ENCODE measurements at regions not wholly inside any gene's neighbourhood (a gene's known extent, or its start where the extent isn't known, plus 50 kb on each side); places are given as distances from the start of the nearest gene placed in this dataset.

DNA sequence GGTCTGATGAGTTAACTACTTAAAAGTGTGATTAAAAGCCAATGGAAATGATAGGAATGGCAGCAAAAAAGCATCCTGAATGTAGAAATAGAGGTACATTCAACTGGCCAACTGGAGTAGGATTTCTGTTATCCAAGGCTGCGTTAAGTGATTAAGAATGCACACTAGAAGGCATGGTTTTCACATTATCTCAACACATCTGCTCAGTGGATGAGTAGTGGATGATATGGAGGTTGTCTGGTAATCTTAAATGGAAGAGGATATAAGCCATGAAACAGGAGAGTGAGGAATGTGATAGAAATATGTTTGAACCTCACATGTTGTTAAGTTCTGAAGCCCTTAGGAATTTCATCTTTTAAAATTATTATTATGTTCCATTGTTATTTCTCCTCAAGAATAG lies 839.9 kb downstream of the USP25 start:
- CTCF ChIA-PET: no interaction called here

DNA sequence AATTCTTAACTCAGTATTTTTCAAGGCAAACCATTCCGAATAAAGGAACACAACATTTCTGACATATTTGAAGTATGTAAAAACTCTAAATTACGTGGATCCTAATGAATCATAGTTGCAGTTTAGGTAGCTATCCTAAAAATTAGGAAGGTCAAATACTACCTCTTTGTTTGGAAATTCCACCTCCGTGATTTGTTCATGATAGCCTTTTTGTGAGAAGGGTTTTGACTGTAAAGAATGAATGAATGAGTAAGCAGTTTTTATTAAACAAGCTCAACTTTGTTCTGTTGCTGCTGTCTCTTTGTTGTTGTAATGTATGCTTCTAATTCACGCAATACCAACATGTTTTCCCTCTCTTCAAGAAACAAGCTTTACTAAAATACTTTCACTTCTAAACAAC lies 840.4 kb downstream of the USP25 start:
- POLR2A ChIA-PET: no interaction called here
- H3K4me1 Mint-ChIP-seq: no peaks in the 10 kb centered on the region
- Histone ChIP-seq H3K27me3 (ENCODE audit: insufficient read depth, low read length, poor library complexity, severe bottlenecking) (no peaks in the 10 kb centered on the region), H3K36me3 (ENCODE audit: insufficient read depth, low read length) (no peaks in the 10 kb centered on the region), H3K9me3 (ENCODE audit: low read length) (no peaks in the 10 kb centered on the region), H3K4me3 (ENCODE audit: low read length) (no peak overlapping the region), H3K27ac (ENCODE audit: low read depth, low read length) (no peak overlapping the region), H3K4me1 (ENCODE audit: insufficient read depth, low read length) (no peaks in the 10 kb centered on the region)
- peaks cover 0 to 8% (median 5%) of the 10 kb centered on the region in 5 donors for H3K9me3 Mint-ChIP-seq
- CTCF ChIA-PET: no interaction called here
- no peaks in the 10 kb centered on the region for H3K27me3 Mint-ChIP-seq
- H3K36me3 Mint-ChIP-seq: no peaks in the 10 kb centered on the region
- H3K4me3 Mint-ChIP-seq: no peak overlapping the region
- no peak for DNase-seq
- no peak overlapping the region for H3K27ac Mint-ChIP-seq

More for the DNA sequence above, 839.9 kb downstream of the USP25 start:
- H3K36me3 ChIP-seq (ENCODE audit: insufficient read depth, low read length): no peaks in the 10 kb centered on the region
- H3K4me3 ChIP-seq (ENCODE audit: low read length): no peak overlapping the region
- H3K36me3 Mint-ChIP-seq: no peaks in the 10 kb centered on the region
- H3K27me3 ChIP-seq (ENCODE audit: insufficient read depth, low read length, poor library complexity, severe bottlenecking): no peaks in the 10 kb centered on the region
- H3K27ac ChIP-seq (ENCODE audit: low read depth, low read length): no peak overlapping the region
- H3K27ac Mint-ChIP-seq: no peak overlapping the region
- H3K27me3 Mint-ChIP-seq: no peaks in the 10 kb centered on the region
- no peak overlapping the region for H3K4me3 Mint-ChIP-seq
- H3K4me1 ChIP-seq (ENCODE audit: insufficient read depth, low read length): no peaks in the 10 kb centered on the region
- H3K9me3 ChIP-seq (ENCODE audit: low read length): no peaks in the 10 kb centered on the region
- POLR2A ChIA-PET: no interaction called here
- H3K9me3 Mint-ChIP-seq: peaks cover 0 to 6% (median 3%) of the 10 kb centered on the region in 5 donors
- DNase-seq: no peak
- no peaks in the 10 kb centered on the region for H3K4me1 Mint-ChIP-seq

DNA sequence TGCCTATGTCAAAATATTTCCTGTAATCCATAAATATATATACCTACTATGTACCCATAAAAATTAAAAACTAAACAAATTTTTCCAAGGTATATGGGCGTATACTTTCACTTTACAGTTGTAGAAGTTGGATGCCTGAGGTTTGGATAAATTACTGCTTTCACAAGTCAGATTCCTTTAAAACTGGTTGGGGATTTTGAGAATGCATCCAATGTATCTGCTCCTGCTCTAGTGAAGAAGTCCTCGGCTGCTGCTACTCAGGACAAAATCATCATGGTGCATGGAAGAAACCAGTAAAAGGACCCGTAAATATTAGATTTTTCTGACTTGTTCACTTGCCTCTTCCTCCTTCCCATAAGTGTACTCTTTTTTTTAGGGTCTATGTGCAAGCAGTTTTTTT lies 841.1 kb downstream of the USP25 start:
- no peak overlapping the region for H3K4me3 ChIP-seq (ENCODE audit: low read length)
- H3K27ac ChIP-seq (ENCODE audit: low read depth, low read length): no peak overlapping the region
- H3K9me3 ChIP-seq (ENCODE audit: low read length): no peaks in the 10 kb centered on the region
- no peak for DNase-seq
- no peaks in the 10 kb centered on the region for H3K27me3 ChIP-seq (ENCODE audit: insufficient read depth, low read length, poor library complexity, severe bottlenecking)
- H3K4me3 Mint-ChIP-seq: no peak overlapping the region
- no peaks in the 10 kb centered on the region for H3K4me1 ChIP-seq (ENCODE audit: insufficient read depth, low read length)
- H3K9me3 Mint-ChIP-seq: peaks cover 0 to 8% (median 5%) of the 10 kb centered on the region in 5 donors
- ChIA-PET POLR2A (no interaction called here), CTCF (no interaction called here)
- no peaks in the 10 kb centered on the region for H3K36me3 ChIP-seq (ENCODE audit: insufficient read depth, low read length)
- H3K27me3 Mint-ChIP-seq: no peaks in the 10 kb centered on the region
- H3K27ac Mint-ChIP-seq: no peak overlapping the region
- H3K4me1 Mint-ChIP-seq: no peaks in the 10 kb centered on the region
- no peaks in the 10 kb centered on the region for H3K36me3 Mint-ChIP-seq

DNA sequence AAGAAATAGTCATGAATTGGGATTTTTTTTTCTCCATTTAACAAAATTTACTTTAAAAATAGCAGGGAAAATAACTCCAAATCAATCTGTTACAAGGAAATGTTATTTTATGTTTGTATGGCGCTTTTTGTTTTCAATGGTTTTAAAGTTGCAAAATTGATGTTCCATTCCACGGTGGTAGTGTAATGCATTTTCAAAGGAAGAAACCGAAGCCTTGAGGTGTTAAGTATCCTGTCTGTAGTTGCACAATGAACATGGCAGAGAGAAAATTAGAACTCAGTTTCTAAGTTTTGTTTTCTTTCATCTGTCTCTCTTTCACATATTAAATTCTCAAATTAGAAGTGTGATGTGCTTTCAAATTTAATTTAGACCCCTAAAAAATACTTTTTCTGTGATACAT lies 841.8 kb downstream of the USP25 start:
- Histone ChIP-seq H3K36me3 (ENCODE audit: insufficient read depth, low read length) (no peaks in the 10 kb centered on the region), H3K4me3 (ENCODE audit: low read length) (no peak overlapping the region), H3K27ac (ENCODE audit: low read depth, low read length) (no peak overlapping the region), H3K27me3 (ENCODE audit: insufficient read depth, low read length, poor library complexity, severe bottlenecking) (no peaks in the 10 kb centered on the region), H3K9me3 (ENCODE audit: low read length) (no peaks in the 10 kb centered on the region), H3K4me1 (ENCODE audit: insufficient read depth, low read length) (no peaks in the 10 kb centered on the region)
- ChIA-PET POLR2A (no interaction called here), CTCF (no interaction called here)
- Mint-ChIP-seq H3K9me3 (peaks cover 0 to 9% (median 6%) of the 10 kb centered on the region in 5 donors), H3K4me3 (no peak overlapping the region), H3K27ac (no peak overlapping the region), H3K4me1 (no peaks in the 10 kb centered on the region), H3K36me3 (no peaks in the 10 kb centered on the region), H3K27me3 (no peaks in the 10 kb centered on the region)
- no peak for DNase-seq

DNA sequence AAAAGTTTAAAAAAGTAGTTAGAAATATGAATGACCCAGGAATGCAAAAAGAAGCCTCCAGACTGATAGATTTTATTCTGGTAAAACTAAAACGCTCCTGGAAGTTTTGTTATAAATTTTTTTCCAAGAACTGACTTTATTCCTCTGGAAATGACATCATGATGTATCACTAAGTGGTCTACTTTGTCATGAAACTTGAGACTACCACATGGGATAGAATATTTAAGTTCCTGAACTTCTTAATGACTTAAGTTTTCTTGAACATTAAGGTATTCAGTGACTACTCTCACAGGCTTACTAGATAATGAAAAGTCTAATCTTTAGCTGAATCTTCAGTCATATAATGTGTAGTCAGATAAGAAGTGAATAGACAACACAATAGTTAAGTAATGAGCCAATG lies 842.2 kb downstream of the USP25 start:
- peaks cover 0 to 13% (median 5%) of the 10 kb centered on the region in 5 donors for H3K9me3 Mint-ChIP-seq
- CTCF ChIA-PET: no interaction called here
- no peaks in the 10 kb centered on the region for H3K27me3 Mint-ChIP-seq
- H3K27ac Mint-ChIP-seq: no peak overlapping the region
- Histone ChIP-seq H3K36me3 (ENCODE audit: insufficient read depth, low read length) (no peaks in the 10 kb centered on the region), H3K9me3 (ENCODE audit: low read length) (no peaks in the 10 kb centered on the region), H3K27me3 (ENCODE audit: insufficient read depth, low read length, poor library complexity, severe bottlenecking) (no peaks in the 10 kb centered on the region), H3K4me1 (ENCODE audit: insufficient read depth, low read length) (no peaks in the 10 kb centered on the region), H3K4me3 (ENCODE audit: low read length) (no peak overlapping the region), H3K27ac (ENCODE audit: low read depth, low read length) (no peak overlapping the region)
- DNase-seq: no peak
- POLR2A ChIA-PET: no interaction called here
- no peaks in the 10 kb centered on the region for H3K36me3 Mint-ChIP-seq
- H3K4me1 Mint-ChIP-seq: no peaks in the 10 kb centered on the region
- no peak overlapping the region for H3K4me3 Mint-ChIP-seq

DNA sequence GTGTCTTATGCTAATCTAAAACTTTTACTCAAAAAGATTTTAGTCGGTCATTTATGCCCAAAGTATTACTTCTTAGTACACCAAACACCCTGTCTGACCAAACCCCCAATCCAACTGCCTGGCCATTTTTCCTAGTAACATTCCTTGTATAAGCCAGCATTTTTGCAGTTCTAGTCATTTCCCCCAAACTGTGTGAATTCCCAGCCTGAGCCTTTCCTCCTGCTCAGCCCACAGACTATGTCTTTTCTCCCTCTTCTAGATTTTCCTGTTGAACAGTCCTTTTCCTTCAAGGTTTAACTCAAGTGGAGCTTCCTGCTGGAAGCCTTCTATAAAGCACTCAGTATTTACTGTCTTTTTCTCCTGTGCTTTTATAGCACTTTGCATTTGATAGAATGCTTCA lies 843.8 kb downstream of the USP25 start:
- no peaks in the 10 kb centered on the region for H3K36me3 Mint-ChIP-seq
- Histone ChIP-seq H3K27me3 (ENCODE audit: insufficient read depth, low read length, poor library complexity, severe bottlenecking) (no peaks in the 10 kb centered on the region), H3K4me3 (ENCODE audit: low read length) (no peak overlapping the region), H3K9me3 (ENCODE audit: low read length) (no peaks in the 10 kb centered on the region), H3K4me1 (ENCODE audit: insufficient read depth, low read length) (no peaks in the 10 kb centered on the region), H3K36me3 (ENCODE audit: insufficient read depth, low read length) (no peaks in the 10 kb centered on the region), H3K27ac (ENCODE audit: low read depth, low read length) (no peak overlapping the region)
- H3K27ac Mint-ChIP-seq: no peak overlapping the region
- no peaks in the 10 kb centered on the region for H3K27me3 Mint-ChIP-seq
- no peak for DNase-seq
- H3K9me3 Mint-ChIP-seq: peaks cover 0 to 19% (median 3%) of the 10 kb centered on the region in 5 donors
- CTCF ChIA-PET: no interaction called here
- H3K4me1 Mint-ChIP-seq: no peaks in the 10 kb centered on the region
- POLR2A ChIA-PET: no interaction called here
- no peak overlapping the region for H3K4me3 Mint-ChIP-seq

DNA sequence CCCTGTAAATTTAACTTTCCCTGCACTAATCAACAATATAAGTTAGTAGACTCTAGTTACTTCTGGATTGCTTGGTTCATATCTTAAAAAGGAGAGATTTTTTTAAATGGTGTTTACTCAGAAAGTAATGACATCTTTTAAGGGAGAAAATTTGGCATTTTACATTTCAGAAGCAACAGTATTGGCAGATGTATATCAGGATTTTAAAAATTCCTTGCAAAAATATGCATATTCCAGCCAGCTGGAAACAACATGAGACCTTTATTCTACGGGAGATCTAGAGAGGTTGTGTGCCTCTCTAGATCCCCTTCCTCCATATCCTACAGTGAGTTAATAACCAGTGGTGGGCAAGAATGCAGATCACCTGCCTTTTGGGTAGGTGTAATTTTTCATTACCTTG lies 848.2 kb downstream of the USP25 start:
- Histone ChIP-seq H3K9me3 (ENCODE audit: low read length) (no peaks in the 10 kb centered on the region), H3K27me3 (ENCODE audit: insufficient read depth, low read length, poor library complexity, severe bottlenecking) (no peaks in the 10 kb centered on the region), H3K4me3 (ENCODE audit: low read length) (no peak overlapping the region), H3K27ac (ENCODE audit: low read depth, low read length) (no peak overlapping the region), H3K36me3 (ENCODE audit: insufficient read depth, low read length) (no peaks in the 10 kb centered on the region), H3K4me1 (ENCODE audit: insufficient read depth, low read length) (no peaks in the 10 kb centered on the region)
- no peaks in the 10 kb centered on the region for H3K4me1 Mint-ChIP-seq
- H3K9me3 Mint-ChIP-seq: peaks cover 0 to 14% (median 5%) of the 10 kb centered on the region in 5 donors
- no peaks in the 10 kb centered on the region for H3K36me3 Mint-ChIP-seq
- POLR2A ChIA-PET: no interaction called here
- CTCF ChIA-PET: no interaction called here
- H3K27ac Mint-ChIP-seq: no peak overlapping the region
- H3K27me3 Mint-ChIP-seq: no peaks in the 10 kb centered on the region
- DNase-seq: no peak
- H3K4me3 Mint-ChIP-seq: no peak overlapping the region

DNA sequence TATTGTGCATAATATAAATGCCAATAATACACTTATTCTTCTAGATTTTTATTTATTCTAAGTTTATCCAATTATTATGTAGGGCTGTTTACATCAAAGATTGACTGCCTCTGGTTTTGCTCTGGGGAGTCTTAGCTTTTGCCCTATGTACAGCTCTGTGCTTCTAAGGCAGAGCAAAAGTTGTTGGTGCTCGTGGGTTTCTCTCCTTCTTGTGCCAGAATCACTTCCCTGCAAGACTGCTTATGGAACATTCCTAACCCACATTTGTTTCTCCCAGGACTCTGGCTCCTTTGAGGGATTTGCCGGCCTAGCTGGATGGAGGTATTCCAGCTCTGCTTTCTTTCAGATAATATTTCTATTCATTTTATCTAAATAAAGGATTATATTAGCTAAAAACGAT lies 849.1 kb downstream of the USP25 start:
- ChIA-PET CTCF (no interaction called here), POLR2A (no interaction called here)
- Histone ChIP-seq H3K27ac (ENCODE audit: low read depth, low read length) (no peak overlapping the region), H3K27me3 (ENCODE audit: insufficient read depth, low read length, poor library complexity, severe bottlenecking) (no peaks in the 10 kb centered on the region), H3K4me1 (ENCODE audit: insufficient read depth, low read length) (no peaks in the 10 kb centered on the region), H3K36me3 (ENCODE audit: insufficient read depth, low read length) (no peaks in the 10 kb centered on the region), H3K9me3 (ENCODE audit: low read length) (no peaks in the 10 kb centered on the region), H3K4me3 (ENCODE audit: low read length) (no peak overlapping the region)
- Mint-ChIP-seq H3K27ac (no peak overlapping the region), H3K36me3 (no peaks in the 10 kb centered on the region), H3K27me3 (no peaks in the 10 kb centered on the region), H3K9me3 (peaks cover 2 to 14% (median 5%) of the 10 kb centered on the region in 5 donors), H3K4me1 (no peaks in the 10 kb centered on the region), H3K4me3 (no peak overlapping the region)
- no peak for DNase-seq

DNA sequence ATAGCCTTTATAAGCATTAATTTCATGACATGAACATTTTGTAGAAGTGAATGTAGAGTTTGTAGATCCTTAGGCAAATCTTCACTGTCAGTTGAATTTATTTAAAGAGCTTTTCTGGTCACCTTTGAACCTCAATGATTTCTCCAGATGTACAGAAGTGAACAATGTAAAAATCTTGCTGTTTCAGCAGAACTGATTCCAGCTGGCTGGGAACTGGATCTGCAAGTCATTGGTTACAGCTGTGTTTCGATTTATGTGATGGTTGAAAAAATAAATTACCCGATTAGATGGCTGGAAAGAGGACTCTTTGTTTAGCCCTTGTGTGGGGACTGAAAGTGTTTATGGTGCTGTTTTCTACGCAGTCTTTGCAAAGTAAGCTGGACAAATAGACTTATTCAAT lies 849.8 kb downstream of the USP25 start:
- no peak overlapping the region for H3K4me3 ChIP-seq (ENCODE audit: low read length)
- no peak overlapping the region for H3K27ac ChIP-seq (ENCODE audit: low read depth, low read length)
- H3K27me3 ChIP-seq (ENCODE audit: insufficient read depth, low read length, poor library complexity, severe bottlenecking): no peaks in the 10 kb centered on the region
- H3K27me3 Mint-ChIP-seq: no peaks in the 10 kb centered on the region
- DNase-seq: no peak
- H3K9me3 Mint-ChIP-seq: peaks cover 2 to 14% (median 5%) of the 10 kb centered on the region in 5 donors
- CTCF ChIA-PET: no interaction called here
- no peaks in the 10 kb centered on the region for H3K9me3 ChIP-seq (ENCODE audit: low read length)
- H3K36me3 Mint-ChIP-seq: no peaks in the 10 kb centered on the region
- H3K4me3 Mint-ChIP-seq: no peak overlapping the region
- POLR2A ChIA-PET: no interaction called here
- no peak overlapping the region for H3K27ac Mint-ChIP-seq
- no peaks in the 10 kb centered on the region for H3K4me1 Mint-ChIP-seq
- H3K4me1 ChIP-seq (ENCODE audit: insufficient read depth, low read length): no peaks in the 10 kb centered on the region
- no peaks in the 10 kb centered on the region for H3K36me3 ChIP-seq (ENCODE audit: insufficient read depth, low read length)

All from CD8-positive, alpha-beta memory T cell (primary cell).